Thyroid gland (tissue), 4 donors: ENCODE measurements at regions not wholly inside any gene's neighbourhood (a gene's known extent, or its start where the extent isn't known, plus 50 kb on each side); places are given as distances from the start of the nearest gene placed in this dataset.
A peak's percentile ranks its signal among the peaks of the same experiment; 100 is the strongest.

Source experiments
- DNase-seq, 2 donors: peaks; one replicate each; pipeline ENCODE4 v3.0.0-alpha.2; 2019
- H3K27ac ChIP-seq, 3 donors: fragments of 200-600 bp; sonication (generic); 1 replicate in 2 of 3; 2 replicates in 1 of 3; pipeline ENCODE4 v1.5.1; 2016 to 2019; ENCODE audit warnings: mild to moderate bottlenecking in 1 of 3, moderate library complexity in 1 of 3
- H3K27me3 ChIP-seq: fragments of 200-600 bp; sonication (generic); one replicate; pipeline ENCODE4 v1.5.1; 2019
- H3K36me3 ChIP-seq, 2 donors: fragments of 200-600 bp; sonication (generic); one replicate each; pipeline ENCODE4 v1.5.1; 2016 to 2019
- H3K4me1 ChIP-seq, 2 donors: fragments of 200-600 bp; sonication (generic); one replicate each; pipeline ENCODE4 v1.5.1; 2017 to 2019
- H3K4me3 ChIP-seq, 3 donors: fragments of 200-600 bp; sonication (generic); replicated peaks in 1 of 3; 1 replicate in 2 of 3; 2 replicates in 1 of 3; pipeline ENCODE4 v1.5.1; 2016; ENCODE audit warnings: mild to moderate bottlenecking in 1 of 3
- H3K9me3 ChIP-seq: fragments of 200-600 bp; sonication (generic); one replicate; pipeline ENCODE4 v1.5.1; 2017
- POLR2A ChIP-seq, 2 donors: fragments of 450-650 bp; IDR thresholded peaks; one replicate each; pipeline ENCODE4 v1.6.1; 2017; ENCODE audit warnings: antibody characterized with exemption in 2 of 2, mild to moderate bottlenecking in 2 of 2, moderate library complexity in 1 of 2
- WGBS, 2 donors: methylation state at CpG; one replicate each; pipeline ENCODE4 v1.1.5; 2017; 5-methylcytosine and 5-hydroxymethylcytosine counted together
- intact Hi-C: fragments of 100-400 bp; cut with DNase I; formaldehyde crosslinking; loops from one replicate; pipeline ENCODE4 v1.15.1; 2023
- TF ChIP-seq, protein P1 (sequence below), 6 experiments: fragments of 200-600 bp in 3 of 6; fragments of 450-650 bp in 3 of 6; sonication (generic) in 3 of 6; IDR thresholded peaks; one replicate each; pipeline ENCODE4 v1.5.1; 2016 to 2019; ENCODE audit warnings: antibody characterized with exemption in 6 of 6, mild to moderate bottlenecking in 2 of 6, inconsistent platforms in 1 of 6, moderate library complexity in 1 of 6

DNA sequence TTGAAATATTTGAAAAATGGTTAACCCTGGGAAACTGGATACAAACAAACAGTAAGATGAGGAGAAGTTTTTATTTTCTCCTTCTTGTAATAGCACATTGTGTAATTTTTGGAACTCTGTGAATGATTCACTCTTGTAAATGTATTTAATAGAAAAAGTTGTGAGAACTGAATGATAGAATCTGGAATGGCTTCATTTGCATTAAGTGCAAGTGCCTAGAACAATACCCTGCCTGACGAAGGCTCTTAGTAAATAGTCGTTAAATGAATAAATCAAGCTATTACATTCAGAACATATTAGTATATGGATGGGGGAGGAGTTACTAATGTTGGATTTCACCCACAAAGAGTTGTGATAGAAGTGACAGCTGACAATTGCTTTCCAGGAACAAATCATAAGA lies 442.5 kb downstream of the EFNA5 start:
- intact Hi-C loops, result no loop called here
- DNase-seq, result no peak
- H3K4me1 ChIP-seq, result no peaks in the 10 kb centered on the region
- no peaks in the 10 kb centered on the region for H3K9me3 ChIP-seq
- 96% methylated on average over 2 of the region's 2 CpGs for WGBS, 2 donors
- no peaks in the 10 kb centered on the region for H3K27me3 ChIP-seq
- H3K36me3 ChIP-seq, result no peaks in the 10 kb centered on the region
- no peak overlapping the region for H3K4me3 ChIP-seq
- TF ChIP-seq, protein P1, sequence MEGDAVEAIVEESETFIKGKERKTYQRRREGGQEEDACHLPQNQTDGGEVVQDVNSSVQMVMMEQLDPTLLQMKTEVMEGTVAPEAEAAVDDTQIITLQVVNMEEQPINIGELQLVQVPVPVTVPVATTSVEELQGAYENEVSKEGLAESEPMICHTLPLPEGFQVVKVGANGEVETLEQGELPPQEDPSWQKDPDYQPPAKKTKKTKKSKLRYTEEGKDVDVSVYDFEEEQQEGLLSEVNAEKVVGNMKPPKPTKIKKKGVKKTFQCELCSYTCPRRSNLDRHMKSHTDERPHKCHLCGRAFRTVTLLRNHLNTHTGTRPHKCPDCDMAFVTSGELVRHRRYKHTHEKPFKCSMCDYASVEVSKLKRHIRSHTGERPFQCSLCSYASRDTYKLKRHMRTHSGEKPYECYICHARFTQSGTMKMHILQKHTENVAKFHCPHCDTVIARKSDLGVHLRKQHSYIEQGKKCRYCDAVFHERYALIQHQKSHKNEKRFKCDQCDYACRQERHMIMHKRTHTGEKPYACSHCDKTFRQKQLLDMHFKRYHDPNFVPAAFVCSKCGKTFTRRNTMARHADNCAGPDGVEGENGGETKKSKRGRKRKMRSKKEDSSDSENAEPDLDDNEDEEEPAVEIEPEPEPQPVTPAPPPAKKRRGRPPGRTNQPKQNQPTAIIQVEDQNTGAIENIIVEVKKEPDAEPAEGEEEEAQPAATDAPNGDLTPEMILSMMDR (IDR thresholded peaks at IDR 0.05), result no peak
- TF ChIP-seq POLR2A (IDR thresholded peaks at IDR 0.05), result no peak
- no peak overlapping the region for H3K27ac ChIP-seq

- Histone ChIP-seq H3K9me3 (no peaks in the 10 kb centered on the region), H3K4me1 (no peaks in the 10 kb centered on the region), H3K27me3 (no peaks in the 10 kb centered on the region), H3K4me3 (no peak overlapping the region), H3K36me3 (no peaks in the 10 kb centered on the region), H3K27ac (no peak overlapping the region)
- intact Hi-C loops, result no loop called here
- TF ChIP-seq POLR2A (IDR thresholded peaks at IDR 0.05), result no peak
- TF ChIP-seq, protein P1 (IDR thresholded peaks at IDR 0.05), result no peak
- WGBS, 2 donors, result 62 to 74% methylated on average over 1 of the region's 1 CpG
- DNase-seq, result no peak
Observed at GRCh38 chr5:107224272-107224671, 446.5 kb downstream of the EFNA5 start.

GRCh38 chr5:107223066-107223465 lies 447.7 kb downstream of the EFNA5 start:
- WGBS, 2 donors, result 91% methylated on average over 2 of the region's 2 CpGs
- no peak overlapping the region for H3K27ac ChIP-seq
- H3K4me1 ChIP-seq, result no peaks in the 10 kb centered on the region
- no peak overlapping the region for H3K4me3 ChIP-seq
- H3K36me3 ChIP-seq, result no peaks in the 10 kb centered on the region
- H3K27me3 ChIP-seq, result no peaks in the 10 kb centered on the region
- no peaks in the 10 kb centered on the region for H3K9me3 ChIP-seq
- TF ChIP-seq, protein P1 (IDR thresholded peaks at IDR 0.05), result no peak
- no peak for TF ChIP-seq POLR2A (IDR thresholded peaks at IDR 0.05)
- intact Hi-C loops, result no loop called here
- DNase-seq, result no peak

DNA sequence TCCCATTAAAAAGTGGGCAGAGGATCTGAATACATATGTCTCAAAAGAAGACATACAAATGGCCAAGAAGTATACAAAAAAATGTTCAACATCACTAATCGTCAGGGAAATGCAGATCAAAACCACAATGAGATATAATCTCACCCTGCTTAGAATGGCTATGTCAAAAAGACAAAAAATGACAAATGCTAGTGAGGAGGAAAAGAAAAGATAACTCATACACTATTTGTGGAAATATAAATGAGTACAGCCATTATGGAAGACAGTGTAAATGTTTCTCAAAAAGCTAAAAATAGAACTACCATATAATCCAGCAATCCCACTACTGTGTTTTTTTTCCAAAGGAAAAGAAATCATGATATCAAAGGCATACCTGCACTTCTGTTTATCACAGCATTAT lies 450.7 kb downstream of the EFNA5 start:
- no peaks in the 10 kb centered on the region for H3K36me3 ChIP-seq
- H3K9me3 ChIP-seq, result no peaks in the 10 kb centered on the region
- TF ChIP-seq, protein P1 (IDR thresholded peaks at IDR 0.05), result no peak
- TF ChIP-seq POLR2A (IDR thresholded peaks at IDR 0.05), result no peak
- 67 to 69% methylated on average over 1 of the region's 1 CpG for WGBS, 2 donors
- H3K4me1 ChIP-seq, result no peaks in the 10 kb centered on the region
- H3K4me3 ChIP-seq, result no peak overlapping the region
- intact Hi-C loops, result no loop called here
- no peaks in the 10 kb centered on the region for H3K27me3 ChIP-seq
- DNase-seq, result no peak
- no peak overlapping the region for H3K27ac ChIP-seq

DNA sequence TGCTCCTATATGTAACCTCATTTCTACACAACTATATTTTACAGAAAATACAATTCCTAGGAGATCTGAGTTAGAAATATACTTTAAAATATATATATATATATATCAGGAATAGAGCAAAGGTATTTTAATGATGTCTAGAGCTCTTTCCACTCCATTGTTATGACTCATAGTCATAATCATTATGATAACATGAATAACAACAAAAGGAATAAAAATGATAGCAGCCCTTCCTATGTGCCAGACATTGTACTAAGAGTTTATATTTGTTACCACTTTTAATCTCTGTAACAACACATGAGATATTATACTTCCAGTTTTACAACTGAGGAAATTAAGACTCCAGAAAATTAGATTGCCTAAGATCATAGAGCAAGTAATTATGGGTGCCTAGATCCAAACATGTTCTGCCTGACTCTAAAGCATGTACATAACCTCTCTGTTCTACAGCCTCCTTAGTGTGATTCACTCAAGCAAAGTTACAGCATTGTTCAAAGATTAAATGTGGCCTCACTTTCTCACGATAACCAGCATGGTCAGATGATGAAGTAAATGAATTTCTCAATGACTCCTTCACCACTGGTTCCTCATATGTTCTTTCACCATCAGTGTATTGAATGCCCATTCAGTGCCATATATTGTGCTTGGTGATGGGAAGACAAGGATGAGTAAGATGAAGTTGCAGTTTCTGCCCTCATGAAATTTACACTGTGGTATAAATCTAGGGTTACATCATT lies 452.1 kb downstream of the EFNA5 start:
- H3K36me3 ChIP-seq, result no peaks in the 10 kb centered on the region
- DNase-seq, result no peak
- H3K9me3 ChIP-seq, result no peaks in the 10 kb centered on the region
- TF ChIP-seq POLR2A (IDR thresholded peaks at IDR 0.05), result no peak
- TF ChIP-seq, protein P1 (IDR thresholded peaks at IDR 0.05), result no peak
- no peaks in the 10 kb centered on the region for H3K27me3 ChIP-seq
- H3K27ac ChIP-seq, result peak overlapping the region in 2 of 3 donors; percentile 33 to 43
- intact Hi-C loops, result no loop called here
- no peak overlapping the region for H3K4me3 ChIP-seq
- H3K4me1 ChIP-seq, result no peaks in the 10 kb centered on the region
- 95 to 96% methylated on average over 1 of the region's 1 CpG for WGBS, 2 donors
